HEK293 (cell line): ENCODE measurements at regions not wholly inside any gene's neighbourhood (a gene's known extent, or its start where the extent isn't known, plus 50 kb on each side); places are given as distances from the start of the nearest gene placed in this dataset.
"Not testable (repeated sequence)": the region's sequence is repeated elsewhere in the genome, so short reads cannot be mapped to it uniquely, and the experiment has no call there.

Experiments used
- CTCF ChIA-PET: fragments of 350-600 bp; formaldehyde crosslinking; extraction: SDS; loops from one replicate; lab custom pipeline; 2021; ENCODE audit warnings: antibody characterized with exemption; lab: Yijun Ruan, JAX
- POLR2A ChIA-PET: fragments of 300-600 bp; formaldehyde crosslinking; extraction: SDS; loops from one replicate; lab custom pipeline; 2020; ENCODE audit warnings: antibody characterized with exemption, inconsistent platforms; lab: Yijun Ruan, JAX
- H3K27ac ChIP-seq: fragments of 200-500 bp; sonication (Bioruptor generic); 2 replicates; pipeline ENCODE4 v1.5.1; 2014; ENCODE audit warnings: low read depth, low read length, control low read depth, inconsistent platforms; ENCODE audit errors: extremely low read depth
- H3K36me3 ChIP-seq, 2 experiments: fragments of 200-500 bp in 1 of 2; sonication (Bioruptor generic) in 1 of 2; 1 replicate in 1 of 2; 2 replicates in 1 of 2; pipeline ENCODE4 v1.5.1; 2014 to 2017; ENCODE audit warnings: inconsistent platforms in 2 of 2, low read length in 2 of 2; ENCODE audit not compliant: control insufficient read depth in 2 of 2, insufficient read depth in 1 of 2
- H3K4me1 ChIP-seq: fragments of 200-500 bp; sonication (Bioruptor generic); 2 replicates; pipeline ENCODE4 v1.5.1; 2014; ENCODE audit warnings: mild to moderate bottlenecking, low read length, inconsistent platforms; ENCODE audit not compliant: control insufficient read depth, insufficient read depth
- H3K4me3 ChIP-seq: 2 replicates; pipeline ENCODE4 v1.5.1; 2011; ENCODE audit warnings: low read depth, mild to moderate bottlenecking, control low read depth, low read length, moderate library complexity
- H3K9me3 ChIP-seq: fragments of 200-500 bp; sonication (Bioruptor generic); 2 replicates; pipeline ENCODE4 v1.5.1; 2014; ENCODE audit warnings: low read depth, low read length, inconsistent platforms; ENCODE audit not compliant: control insufficient read depth, insufficient read depth
- AEBP2 ChIP-seq: fragments of 450-650 bp; formaldehyde crosslinking; IDR thresholded peaks from 2 replicates; pipeline ENCODE4 v1.5.1; 2016; ENCODE audit warnings: missing biosample characterization, missing genetic modification characterization, borderline replicate concordance
- FEZF1 ChIP-seq: fragments of 450-650 bp; formaldehyde crosslinking; IDR thresholded peaks from 2 replicates; pipeline ENCODE4 v1.5.1; 2016; ENCODE audit warnings: missing biosample characterization, missing genetic modification characterization
- GLI2 ChIP-seq: fragments of 450-650 bp; formaldehyde crosslinking; IDR thresholded peaks from 2 replicates; pipeline ENCODE4; 2017; ENCODE audit warnings: missing biosample characterization, missing genetic modification characterization, low read depth, borderline replicate concordance
- GLIS1 ChIP-seq: fragments of 450-650 bp; formaldehyde crosslinking; IDR thresholded peaks from 2 replicates; pipeline ENCODE4 v1.5.1; 2016; ENCODE audit warnings: missing biosample characterization, missing genetic modification characterization
- INSM2 ChIP-seq: fragments of 450-650 bp; formaldehyde crosslinking; IDR thresholded peaks from 2 replicates; pipeline ENCODE4 v1.5.1; 2016; ENCODE audit warnings: missing biosample characterization, missing genetic modification characterization
- KLF7 ChIP-seq: fragments of 450-650 bp; formaldehyde crosslinking; IDR thresholded peaks from 2 replicates; pipeline ENCODE4 v1.5.1; 2016; ENCODE audit warnings: missing biosample characterization, missing genetic modification characterization, borderline replicate concordance
- MYNN ChIP-seq: fragments of 450-650 bp; formaldehyde crosslinking; IDR thresholded peaks from 2 replicates; pipeline ENCODE4 v1.5.1; 2016; ENCODE audit warnings: missing biosample characterization, missing genetic modification characterization, borderline replicate concordance
- MZF1 ChIP-seq: fragments of 450-650 bp; formaldehyde crosslinking; IDR thresholded peaks from 2 replicates; pipeline ENCODE4 v1.5.1; 2017; ENCODE audit warnings: missing biosample characterization, missing genetic modification characterization, borderline replicate concordance
- SP3 ChIP-seq: fragments of 450-650 bp; formaldehyde crosslinking; IDR thresholded peaks from 2 replicates; pipeline ENCODE4 v1.5.1; 2016; ENCODE audit warnings: missing biosample characterization, missing genetic modification characterization
- ZBTB21 ChIP-seq: fragments of 450-650 bp; formaldehyde crosslinking; IDR thresholded peaks from 2 replicates; pipeline ENCODE4 v1.5.1; 2017; ENCODE audit warnings: missing biosample characterization, missing genetic modification characterization
- ZEB2 ChIP-seq: fragments of 450-650 bp; formaldehyde crosslinking; IDR thresholded peaks from 2 replicates; pipeline ENCODE4 v1.5.1; 2016; ENCODE audit warnings: missing biosample characterization, missing genetic modification characterization
- ZFP3 ChIP-seq: fragments of 450-650 bp; formaldehyde crosslinking; IDR thresholded peaks from 2 replicates; pipeline ENCODE4 v1.5.1; 2016; ENCODE audit warnings: low read depth, missing biosample characterization, missing genetic modification characterization
- ZNF10 ChIP-seq: fragments of 450-650 bp; formaldehyde crosslinking; IDR thresholded peaks from 2 replicates; pipeline ENCODE4 v1.5.1; 2017; ENCODE audit warnings: missing biosample characterization, missing genetic modification characterization
- ZNF121 ChIP-seq: fragments of 450-650 bp; formaldehyde crosslinking; IDR thresholded peaks from 2 replicates; pipeline ENCODE4 v1.5.1; 2016; ENCODE audit warnings: missing biosample characterization, missing genetic modification characterization
- ZNF140 ChIP-seq: fragments of 450-650 bp; formaldehyde crosslinking; IDR thresholded peaks from 2 replicates; pipeline ENCODE4 v1.5.1; 2016; ENCODE audit warnings: missing biosample characterization, missing genetic modification characterization
- ZNF155 ChIP-seq: fragments of 450-650 bp; formaldehyde crosslinking; IDR thresholded peaks from 2 replicates; pipeline ENCODE4 v1.5.1; 2016; ENCODE audit warnings: missing biosample characterization, missing genetic modification characterization
- ZNF223 ChIP-seq: fragments of 450-650 bp; formaldehyde crosslinking; IDR thresholded peaks from 2 replicates; pipeline ENCODE4 v1.5.1; 2016; ENCODE audit warnings: missing biosample characterization, missing genetic modification characterization
- ZNF26 ChIP-seq: fragments of 450-650 bp; formaldehyde crosslinking; IDR thresholded peaks from 2 replicates; pipeline ENCODE4 v1.5.1; 2016; ENCODE audit warnings: missing biosample characterization, missing genetic modification characterization
- ZNF366 ChIP-seq: fragments of 450-650 bp; formaldehyde crosslinking; conservative IDR thresholded peaks from 2 replicates; pipeline ENCODE4 v1.5.1; 2016; ENCODE audit warnings: missing biosample characterization, missing genetic modification characterization
- ZNF426 ChIP-seq: fragments of 450-650 bp; formaldehyde crosslinking; IDR thresholded peaks from 2 replicates; pipeline ENCODE4 v1.5.1; 2017; ENCODE audit warnings: missing biosample characterization, missing genetic modification characterization, mild to moderate bottlenecking, inconsistent platforms, moderate library complexity
- ZNF514 ChIP-seq: fragments of 450-650 bp; formaldehyde crosslinking; IDR thresholded peaks from 2 replicates; pipeline ENCODE4 v1.5.1; 2016; ENCODE audit warnings: missing biosample characterization, missing genetic modification characterization
- ZNF518A ChIP-seq: fragments of 450-650 bp; formaldehyde crosslinking; conservative IDR thresholded peaks from 2 replicates; pipeline ENCODE4 v1.5.1; 2016; ENCODE audit warnings: low read depth, missing biosample characterization, missing genetic modification characterization
- ZNF580 ChIP-seq: fragments of 450-650 bp; formaldehyde crosslinking; IDR thresholded peaks from 2 replicates; pipeline ENCODE4 v1.5.1; 2016; ENCODE audit warnings: missing biosample characterization, missing genetic modification characterization
- ZNF629 ChIP-seq: fragments of 450-650 bp; formaldehyde crosslinking; IDR thresholded peaks from 2 replicates; pipeline ENCODE4 v1.5.1; 2017; ENCODE audit warnings: missing biosample characterization, missing genetic modification characterization
- ZNF654 ChIP-seq: fragments of 450-650 bp; formaldehyde crosslinking; IDR thresholded peaks from 2 replicates; pipeline ENCODE4 v1.5.1; 2016; ENCODE audit warnings: low read depth, missing biosample characterization, missing genetic modification characterization
- ZNF670 ChIP-seq: fragments of 450-650 bp; formaldehyde crosslinking; IDR thresholded peaks from 2 replicates; pipeline ENCODE4 v1.5.1; 2016; ENCODE audit warnings: missing biosample characterization, missing genetic modification characterization, low read depth
- ZNF704 ChIP-seq: fragments of 450-650 bp; formaldehyde crosslinking; IDR thresholded peaks from 2 replicates; pipeline ENCODE4 v1.5.1; 2016; ENCODE audit warnings: missing biosample characterization, missing genetic modification characterization

- TF ChIP-seq ZNF155 (tag by site-specific recombination) (0 out of 2 replicates have a peak, but pooled peaks have one; percentile 36), ZNF580 (peak; percentile 98), KLF7 (tag by site-specific recombination) (peak; percentile 93; the same call in 1 of the 2 replicates), ZNF10 (tag by site-specific recombination) (peak; percentile 48; the same call in 1 of the 2 replicates), ZNF223 (tag by site-specific recombination) (peak; percentile 88), ZNF670 (tag by site-specific recombination) (0 out of 2 replicates have a peak, but pooled peaks have one; percentile 84), MYNN (peak; percentile 82; the same call in 1 of the 2 replicates), SP3 (peak; percentile 63), ZNF366 (tag by site-specific recombination) (peak; percentile 71), ZEB2 (tag by site-specific recombination) (peak; percentile 61), GLI2 (tag by site-specific recombination) (peak; percentile 95; the same call in 1 of the 2 replicates), ZNF26 (tag by site-specific recombination) (0 out of 2 replicates have a peak, but pooled peaks have one; percentile 21), ZNF121 (tag by site-specific recombination) (peak; percentile 95), INSM2 (tag by site-specific recombination) (peak; percentile 73; the same call in 1 of the 2 replicates), ZNF654 (peak; percentile 95), FEZF1 (tag by site-specific recombination) (peak; percentile 42; the same call in 1 of the 2 replicates), GLIS1 (peak; percentile 37; the same call in 1 of the 2 replicates)
Observed at GRCh38 chrX:115881170-115881569, 289.4 kb upstream of the AGTR2 start (continued).

GRCh38 chrX:115884121-115884520, 286.4 kb upstream of the AGTR2 start:
- H3K4me1 ChIP-seq, POLR2A ChIA-PET, CTCF ChIA-PET, H3K27ac ChIP-seq, H3K4me3 ChIP-seq, H3K9me3 ChIP-seq, H3K36me3 ChIP-seq: not testable (repeated sequence)
- TF ChIP-seq ZNF140 (tag by site-specific recombination) (peak; percentile 98), AEBP2 (tag by site-specific recombination) (peak; percentile 96; the same call in 1 of the 2 replicates), ZNF518A (tag by site-specific recombination) (peak; percentile 96), ZFP3 (tag by site-specific recombination) (peak; percentile 65), ZNF629 (tag by site-specific recombination) (peak; percentile 67), ZNF514 (tag by site-specific recombination) (0 out of 2 replicates have a peak, but pooled peaks have one; percentile 72), ZNF704 (tag by site-specific recombination) (peak; percentile 76; the same call in 1 of the 2 replicates), ZBTB21 (peak; percentile 81), MZF1 (tag by site-specific recombination) (peak; percentile 66; the same call in 1 of the 2 replicates), ZNF426 (tag by site-specific recombination) (peak; percentile 99)
